ENCODE measurements at regions not wholly inside any gene's neighbourhood (a gene's known extent, or its start where the extent isn't known, plus 50 kb on each side); places are given as distances from the start of the nearest gene placed in this dataset.
"Not testable (repeated sequence)": the region's sequence is repeated elsewhere in the genome, so short reads cannot be mapped to it uniquely, and the experiment has no call there.

- DNase-seq (ENCODE audit: low spot score) = no peak
These were observed 812.2 kb downstream of the BRD1 start for GRCh38 chr22:49015459-49015858.

GRCh38 chr22:49014227-49015201 lies 813.2 kb downstream of the BRD1 start:
- no peak for DNase-seq (ENCODE audit: low spot score)

- DNase-seq (ENCODE audit: low spot score) = no peak
These were observed 814.0 kb downstream of the BRD1 start for GRCh38 chr22:49013707-49014106.

- DNase-seq (ENCODE audit: low spot score) = no peak
These were observed 814.8 kb downstream of the BRD1 start for GRCh38 chr22:49012712-49013395.

GRCh38 chr22:49011769-49012648 lies 815.7 kb downstream of the BRD1 start:
- DNase-seq (ENCODE audit: low spot score) = no peak

GRCh38 chr22:49011379-49011768 lies 816.3 kb downstream of the BRD1 start:
- no peak for DNase-seq (ENCODE audit: low spot score)

- no peak for DNase-seq (ENCODE audit: low spot score)
These were observed 816.8 kb downstream of the BRD1 start for GRCh38 chr22:49010901-49011300.

GRCh38 chr22:49010070-49010863 lies 817.4 kb downstream of the BRD1 start:
- no peak for DNase-seq (ENCODE audit: low spot score)

- DNase-seq (ENCODE audit: low spot score) = no peak
These were observed 818.2 kb downstream of the BRD1 start for GRCh38 chr22:49009359-49010063.

GRCh38 chr22:49008682-49009235 lies 818.9 kb downstream of the BRD1 start:
- no peak for DNase-seq (ENCODE audit: low spot score)

GRCh38 chr22:49007013-49007653 lies 820.5 kb downstream of the BRD1 start:
- DNase-seq (ENCODE audit: low spot score) = no peak

- DNase-seq (ENCODE audit: low spot score) = no peak
These were observed 821.3 kb downstream of the BRD1 start for GRCh38 chr22:49006207-49007012.

- no peak for DNase-seq (ENCODE audit: low spot score)
These were observed 822.1 kb downstream of the BRD1 start for GRCh38 chr22:49005557-49005956.

GRCh38 chr22:49004484-49005399 lies 822.9 kb downstream of the BRD1 start:
- no peak for DNase-seq (ENCODE audit: low spot score)

- not testable (repeated sequence) for DNase-seq (ENCODE audit: low spot score)
These were observed 830.1 kb downstream of the BRD1 start for GRCh38 chr22:48997605-48998004.

GRCh38 chr22:48993655-48994054 lies 834.0 kb downstream of the BRD1 start:
- DNase-seq (ENCODE audit: low spot score) = no peak

GRCh38 chr22:48984639-48985038 lies 843.0 kb downstream of the BRD1 start:
- DNase-seq (ENCODE audit: low spot score) = no peak

- no peak for DNase-seq (ENCODE audit: low spot score)
These were observed 845.3 kb downstream of the BRD1 start for GRCh38 chr22:48982321-48982905.
